H1 (cell line): ENCODE measurements at regions not wholly inside any gene's neighbourhood (a gene's known extent, or its start where the extent isn't known, plus 50 kb on each side); places are given as distances from the start of the nearest gene placed in this dataset.

Source experiments
- CTCF ChIA-PET: fragments of 300-600 bp; sonication (Branson Sonifier 250); formaldehyde crosslinking; loops from one replicate; lab custom pipeline; 2021; ENCODE audit not compliant: partially characterized antibody; lab: Charles Lee
- POLR2A ChIA-PET: fragments of 300-600 bp; sonication (Branson Sonifier 250); formaldehyde crosslinking; loops from one replicate; lab custom pipeline; 2021; ENCODE audit warnings: inconsistent platforms; ENCODE audit not compliant: partially characterized antibody; lab: Charles Lee
- DNase-seq, 2 experiments: peaks; one replicate each; pipeline versions ENCODE4 v3.0.0 to v3.0.0-alpha.2; 2010 to 2022; ENCODE audit warnings: low spot score in 2 of 2, low read depth in 1 of 2, mixed read lengths in 1 of 2
- FAIRE-seq: peaks from 2 replicates; lab custom pipeline; 2011; peaks lifted over from hg19 to GRCh38; lab: Jason Lieb, UNC
- H2AFZ ChIP-seq: 2 replicates; pipeline ENCODE4 v1.8.1; 2012; ENCODE audit warnings: low read length, inconsistent platforms
- H2AK5ac ChIP-seq: 2 replicates; pipeline ENCODE4 v1.6.1; 2013; ENCODE audit warnings: low read depth, low read length
- H2BK120ac ChIP-seq: replicated peaks from 2 replicates; pipeline ENCODE3; 2013; ENCODE audit warnings: low read depth, low read length, inconsistent platforms
- H2BK12ac ChIP-seq: 2 replicates; pipeline ENCODE4 v1.6.1; 2013; ENCODE audit warnings: low read depth, low read length
- H2BK15ac ChIP-seq: 2 replicates; pipeline ENCODE4 v1.6.1; 2013; ENCODE audit warnings: low read length
- H2BK20ac ChIP-seq: 2 replicates; pipeline ENCODE4 v1.6.1; 2013; ENCODE audit warnings: low read length
- H2BK5ac ChIP-seq: 2 replicates; pipeline ENCODE4 v1.6.1; 2013; ENCODE audit warnings: low read depth, low read length
- H3K14ac ChIP-seq: 2 replicates; pipeline ENCODE4 v1.6.1; 2013; ENCODE audit warnings: inconsistent platforms; ENCODE audit not compliant: insufficient read length
- H3K18ac ChIP-seq: 2 replicates; pipeline ENCODE4 v1.6.1; 2013; ENCODE audit warnings: low read length; ENCODE audit errors: extremely low read depth
- H3K23ac ChIP-seq: 2 replicates; pipeline ENCODE4 v1.6.1; 2013; ENCODE audit warnings: inconsistent platforms; ENCODE audit not compliant: insufficient read length
- H3K23me2 ChIP-seq: 2 replicates; pipeline ENCODE4 v1.6.1; 2013; ENCODE audit warnings: low read depth, low read length
- H3K27ac ChIP-seq: 2 replicates; pipeline ENCODE4 v1.6.1; 2011; ENCODE audit warnings: low read depth, low read length, inconsistent platforms
- H3K27me3 ChIP-seq, 4 experiments: replicated peaks in 1 of 4; 1 replicate in 1 of 4; 2 replicates in 3 of 4; pipeline versions ENCODE4 v1.6.1 to v1.8.1; 2011 to 2013; ENCODE audit warnings: low read length in 3 of 4, mild to moderate bottlenecking in 3 of 4, inconsistent platforms in 2 of 4, mixed read lengths in 2 of 4, moderate library complexity in 1 of 4; ENCODE audit not compliant: control insufficient read depth in 3 of 4, insufficient read depth in 3 of 4; ENCODE audit errors: extremely low read depth in 1 of 4
- H3K36me3 ChIP-seq, 4 experiments: 2 replicates each; pipeline versions ENCODE4 v1.6.1 to v1.8.1; 2011 to 2013; ENCODE audit warnings: mild to moderate bottlenecking in 4 of 4, low read length in 3 of 4, moderate library complexity in 2 of 4, control low read depth in 1 of 4, inconsistent platforms in 1 of 4; ENCODE audit not compliant: insufficient read depth in 4 of 4, control insufficient read depth in 2 of 4
- H3K4ac ChIP-seq: replicated peaks from 2 replicates; pipeline ENCODE3; 2013; ENCODE audit warnings: low read length, low read depth, mixed read lengths, inconsistent platforms; ENCODE audit not compliant: insufficient read length
- H3K4me1 ChIP-seq, 4 experiments: replicated peaks in 1 of 4; 1 replicate in 1 of 4; 2 replicates in 3 of 4; pipeline versions ENCODE4 v1.6.1 to v1.8.1; 2011 to 2013; ENCODE audit warnings: low read length in 3 of 4, inconsistent platforms in 2 of 4, mixed read lengths in 1 of 4; ENCODE audit not compliant: insufficient read depth in 4 of 4, control insufficient read depth in 3 of 4
- H3K4me2 ChIP-seq, 2 experiments: 2 replicates each; pipeline versions ENCODE4 v1.6.1 to v1.8.1; 2011 to 2013; ENCODE audit warnings: low read depth in 2 of 2, low read length in 2 of 2, control low read depth in 1 of 2, inconsistent platforms in 1 of 2, mild to moderate bottlenecking in 1 of 2; ENCODE audit not compliant: insufficient read depth in 1 of 2
- H3K4me3 ChIP-seq, 4 experiments: fragments of 200-600, 300-600 bp in 1 of 4; sonication (generic), shearing (Covaris generic), sonication (Bioruptor Twin) in 1 of 4; 2 replicates each; pipeline versions ENCODE4 v1.5.1 to v1.8.1; 2011 to 2016; ENCODE audit warnings: low read length in 4 of 4, low read depth in 3 of 4, control low read depth in 2 of 4, inconsistent platforms in 2 of 4, mild to moderate bottlenecking in 2 of 4, mixed read lengths in 1 of 4, moderate library complexity in 1 of 4; ENCODE audit not compliant: insufficient read depth in 2 of 4; ENCODE audit errors: extremely low read depth in 1 of 4
- H3K56ac ChIP-seq: replicated peaks from 2 replicates; pipeline ENCODE3; 2013; ENCODE audit warnings: low read depth, mild to moderate bottlenecking, mixed read lengths, low read length, inconsistent platforms; ENCODE audit not compliant: insufficient read length
- H3K79me1 ChIP-seq: 2 replicates; pipeline ENCODE4 v1.6.1; 2013; ENCODE audit warnings: low read depth, low read length, control low read depth
- H3K79me2 ChIP-seq, 2 experiments: 2 replicates each; pipeline versions ENCODE4 v1.6.1 to v1.8.1; 2012 to 2013; ENCODE audit warnings: low read length in 2 of 2, mild to moderate bottlenecking in 2 of 2, inconsistent platforms in 1 of 2; ENCODE audit not compliant: insufficient read depth in 2 of 2, control insufficient read depth in 1 of 2
- H3K9ac ChIP-seq, 4 experiments: replicated peaks in 1 of 4; 1 replicate in 1 of 4; 2 replicates in 3 of 4; pipeline versions ENCODE4 v1.6.1 to v1.8.1; 2011 to 2013; ENCODE audit warnings: low read depth in 3 of 4, low read length in 3 of 4, control low read depth in 2 of 4, mild to moderate bottlenecking in 2 of 4, moderate library complexity in 2 of 4, inconsistent platforms in 1 of 4; ENCODE audit errors: extremely low read depth in 1 of 4
- H3K9me3 ChIP-seq, 2 experiments: 2 replicates each; pipeline versions ENCODE4 v1.6.1 to v1.8.1; 2012 to 2013; ENCODE audit warnings: mild to moderate bottlenecking in 2 of 2, moderate library complexity in 2 of 2, control low read depth in 1 of 2, inconsistent platforms in 1 of 2, low read depth in 1 of 2, low read length in 1 of 2, mixed read lengths in 1 of 2; ENCODE audit not compliant: insufficient read depth in 2 of 2
- H4K20me1 ChIP-seq, 2 experiments: replicated peaks in 1 of 2; 2 replicates each; pipeline versions ENCODE3 to v1.8.1; 2011 to 2013; ENCODE audit warnings: inconsistent platforms in 2 of 2, low read length in 2 of 2, mild to moderate bottlenecking in 1 of 2; ENCODE audit not compliant: insufficient read depth in 2 of 2, control insufficient read depth in 1 of 2
- H4K5ac ChIP-seq: 2 replicates; pipeline ENCODE4 v1.6.1; 2013; ENCODE audit warnings: low read length, low read depth, mixed read lengths, inconsistent platforms; ENCODE audit not compliant: insufficient read length
- H4K8ac ChIP-seq: 2 replicates; pipeline ENCODE4 v1.8.0; 2013; ENCODE audit warnings: mild to moderate bottlenecking, moderate library complexity, low read length, inconsistent platforms; ENCODE audit not compliant: insufficient read depth; ENCODE audit errors: extremely low read depth
- H4K91ac ChIP-seq: replicated peaks from 2 replicates; pipeline ENCODE3; 2013; ENCODE audit warnings: low read length, mixed read lengths, inconsistent platforms; ENCODE audit not compliant: insufficient read length
- GABPA ChIP-seq: IDR thresholded peaks from 2 replicates; pipeline ENCODE4 v1.6.1; 2011; ENCODE audit warnings: mild to moderate bottlenecking, low read length, moderate library complexity, borderline replicate concordance; ENCODE audit not compliant: insufficient read depth
- GTF2F1 ChIP-seq: IDR thresholded peaks from 2 replicates; pipeline ENCODE4 v1.6.1; 2012; ENCODE audit warnings: low read depth, low read length, improper control_type of control experiment, borderline replicate concordance
- KDM4A ChIP-seq: IDR thresholded peaks from one replicate; pipeline ENCODE4 v1.7.1; 2012; ENCODE audit warnings: low read depth, mild to moderate bottlenecking, moderate library complexity, low read length, inconsistent platforms; ENCODE audit not compliant: severe bottlenecking
- RFX5 ChIP-seq: IDR thresholded peaks from 2 replicates; pipeline ENCODE4 v1.6.1; 2011; ENCODE audit warnings: low read depth, low read length, improper control_type of control experiment, borderline replicate concordance
- SP2 ChIP-seq: IDR thresholded peaks from 2 replicates; pipeline ENCODE4 v1.6.1; 2012; ENCODE audit warnings: mild to moderate bottlenecking, low read length, inconsistent platforms
- SRF ChIP-seq: IDR thresholded peaks from 2 replicates; pipeline ENCODE4 v1.6.1; 2011; ENCODE audit warnings: mild to moderate bottlenecking, low read depth, low read length, moderate library complexity
- TEAD4 ChIP-seq: IDR thresholded peaks from 2 replicates; pipeline ENCODE4 v1.6.1; 2012; ENCODE audit warnings: low read depth, low read length, inconsistent platforms, mixed read lengths
- WGBS, 2 experiments: shearing (Covaris generic) in 1 of 2; methylation state at CpG; one replicate each; pipeline versions ENCODE4 v1.1.6 to v1.1.7; 2013 to 2015; ENCODE audit warnings: low lambda C conversion rate in 2 of 2, mixed read lengths in 2 of 2, inconsistent platforms in 1 of 2, low coverage in 1 of 2, missing lambda C conversion rate in 1 of 2; ENCODE audit not compliant: insufficient replicate concordance in 2 of 2, insufficient coverage in 1 of 2, insufficient read length in 1 of 2; ENCODE audit errors: extremely low coverage in 1 of 2, missing lambda C conversion rate in 1 of 2; 5-methylcytosine and 5-hydroxymethylcytosine counted together

DNA sequence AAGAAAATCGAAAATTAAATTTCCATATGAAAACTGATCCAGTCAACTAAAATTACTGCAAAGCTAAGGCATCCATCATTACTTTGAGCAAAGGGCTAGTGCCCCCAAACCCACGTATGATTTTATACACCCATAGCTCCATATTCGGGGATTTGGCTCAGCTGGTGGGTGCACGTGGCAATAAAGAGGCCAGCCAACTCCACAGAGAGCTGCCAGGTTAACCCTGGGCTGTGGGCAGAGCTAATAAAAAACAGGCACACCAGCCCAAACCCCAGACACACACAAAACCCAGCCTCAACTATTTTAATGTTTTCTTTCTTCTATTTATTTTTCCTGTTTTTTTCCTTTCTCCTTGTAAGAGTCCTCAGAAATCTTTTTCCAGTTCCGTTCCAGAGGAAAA, 151.3 kb upstream of the SOX11 start:
- H4K91ac ChIP-seq, result no peak overlapping the region
- no peak for FAIRE-seq
- H3K79me1 ChIP-seq, result no peaks in the 10 kb centered on the region
- H4K20me1 ChIP-seq, result no peaks in the 10 kb centered on the region
- no peak overlapping the region for H4K5ac ChIP-seq
- H2BK15ac ChIP-seq, result no peak overlapping the region
- no peak overlapping the region for H2BK5ac ChIP-seq
- CTCF ChIA-PET, result interaction anchor here (0.7 kb wide), 1 partner anchor 433 kb away, joined by 4 read pairs; no protein-coding TSS in a partner anchor
- H2AFZ ChIP-seq, result no peak overlapping the region
- H3K56ac ChIP-seq, result no peak overlapping the region
- no peak overlapping the region for H2AK5ac ChIP-seq
- no peak overlapping the region for H3K4me3 ChIP-seq
- no peak overlapping the region for H3K4me2 ChIP-seq
- no peak overlapping the region for H3K23ac ChIP-seq
- no peaks in the 10 kb centered on the region for H3K79me2 ChIP-seq
- H2BK120ac ChIP-seq, result no peak overlapping the region
- H3K18ac ChIP-seq, result no peak overlapping the region
- TF ChIP-seq TEAD4, result no peak
- no peak for TF ChIP-seq KDM4A
- TF ChIP-seq GTF2F1, result no peak
- TF ChIP-seq SRF, result no peak
- no peak for TF ChIP-seq RFX5
- no peak for TF ChIP-seq GABPA
- TF ChIP-seq SP2, result no peak
- no peak for DNase-seq
- H2BK20ac ChIP-seq, result no peak overlapping the region
- no peaks in the 10 kb centered on the region; a peak in 1 of 8 replicates for H3K36me3 ChIP-seq
- H3K4ac ChIP-seq, result peak overlapping the region; percentile 28
- H3K14ac ChIP-seq, result no peak overlapping the region
- no peak overlapping the region for H2BK12ac ChIP-seq
- H3K23me2 ChIP-seq, result no peaks in the 10 kb centered on the region
- POLR2A ChIA-PET, result no interaction called here
- H3K9ac ChIP-seq, result no peak overlapping the region
- H3K9me3 ChIP-seq, result peaks cover 27 to 28% of the 10 kb centered on the region in 2 experiments
- peaks cover 2 to 12% (median 6%) of the 10 kb centered on the region in 4 experiments; a peak in 5 of 7 replicates for H3K4me1 ChIP-seq
- no peak overlapping the region for H3K27ac ChIP-seq
- no peaks in the 10 kb centered on the region for H3K27me3 ChIP-seq
- WGBS, 2 experiments, result 95% methylated on average over 5 of the region's 5 CpGs; no CpG with 5 or more reads in 1 of the 2 experiments
- H4K8ac ChIP-seq, result peak overlapping the region; percentile 71; the same call in 1 of the 2 replicates
